Effector memory CD4-positive, alpha-beta T cell (primary cell): ENCODE measurements at regions not wholly inside any gene's neighbourhood (a gene's known extent, or its start where the extent isn't known, plus 50 kb on each side); places are given as distances from the start of the nearest gene placed in this dataset.
"Not testable (repeated sequence)": the region's sequence is repeated elsewhere in the genome, so short reads cannot be mapped to it uniquely, and the experiment has no call there.

Source experiments
- DNase-seq, 3 donors: peaks; one replicate each; pipeline ENCODE4 v3.0.0-alpha.2; 2020
- H3K27ac ChIP-seq: 2 replicates; pipeline ENCODE4 v1.7.0; 2013; ENCODE audit warnings: mild to moderate bottlenecking, low read length, moderate library complexity; ENCODE audit not compliant: insufficient read depth, poor library complexity, severe bottlenecking
- H3K27me3 ChIP-seq: replicated peaks from 2 replicates; pipeline ENCODE4 v1.7.0; 2013; ENCODE audit warnings: mild to moderate bottlenecking, low read length; ENCODE audit not compliant: insufficient read depth, control insufficient read depth, poor library complexity, severe bottlenecking
- H3K36me3 ChIP-seq: 2 replicates; pipeline ENCODE4 v1.7.0; 2013; ENCODE audit warnings: mild to moderate bottlenecking, low read length, moderate library complexity; ENCODE audit not compliant: control insufficient read depth, insufficient read depth
- H3K4me1 ChIP-seq: 2 replicates; pipeline ENCODE4 v1.7.0; 2013; ENCODE audit warnings: low read length, mild to moderate bottlenecking; ENCODE audit not compliant: control insufficient read depth, insufficient read depth, poor library complexity, severe bottlenecking
- H3K4me3 ChIP-seq: 2 replicates; pipeline ENCODE4 v1.7.0; 2013; ENCODE audit warnings: low read length, low read depth, mild to moderate bottlenecking; ENCODE audit not compliant: insufficient read depth, poor library complexity, severe bottlenecking
- H3K9me3 ChIP-seq: 2 replicates; pipeline ENCODE4 v1.7.0; 2013; ENCODE audit warnings: mild to moderate bottlenecking, low read length, moderate library complexity; ENCODE audit not compliant: control insufficient read depth

GRCh38 chr5:125253634-125254033 lies 507.2 kb upstream of the ZNF608 start:
- H3K27me3 ChIP-seq, H3K4me1 ChIP-seq: not testable (repeated sequence)

DNA sequence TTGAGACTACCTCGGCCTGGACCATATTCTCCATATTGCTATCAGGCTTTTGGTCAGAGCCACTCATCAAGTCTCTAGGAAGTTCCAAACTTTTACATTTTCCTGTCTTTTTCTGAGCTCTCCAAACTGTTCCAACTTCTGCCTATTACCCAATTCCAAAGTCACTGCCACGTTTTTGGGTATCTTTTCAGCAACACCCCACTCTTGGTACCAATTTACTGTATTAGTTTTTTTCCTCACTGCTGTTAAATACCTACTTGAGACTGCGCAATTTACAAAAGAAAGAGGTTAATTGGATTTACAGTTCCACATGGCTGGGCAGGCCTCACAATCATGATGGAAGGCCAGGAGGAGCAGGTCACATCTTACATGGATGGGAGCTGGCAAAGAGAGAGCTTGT lies 507.8 kb upstream of the ZNF608 start:
- H3K4me3 ChIP-seq: no peak overlapping the region
- no peaks in the 10 kb centered on the region for H3K27me3 ChIP-seq
- no peaks in the 10 kb centered on the region for H3K4me1 ChIP-seq
- H3K9me3 ChIP-seq: no peaks in the 10 kb centered on the region
- no peak overlapping the region for H3K27ac ChIP-seq
- no peaks in the 10 kb centered on the region for H3K36me3 ChIP-seq
- DNase-seq: no peak

More at GRCh38 chr5:125253634-125254033, 507.2 kb upstream of the ZNF608 start:
- not testable (repeated sequence) for H3K4me3 ChIP-seq, H3K27ac ChIP-seq, H3K36me3 ChIP-seq, H3K9me3 ChIP-seq, DNase-seq

DNA sequence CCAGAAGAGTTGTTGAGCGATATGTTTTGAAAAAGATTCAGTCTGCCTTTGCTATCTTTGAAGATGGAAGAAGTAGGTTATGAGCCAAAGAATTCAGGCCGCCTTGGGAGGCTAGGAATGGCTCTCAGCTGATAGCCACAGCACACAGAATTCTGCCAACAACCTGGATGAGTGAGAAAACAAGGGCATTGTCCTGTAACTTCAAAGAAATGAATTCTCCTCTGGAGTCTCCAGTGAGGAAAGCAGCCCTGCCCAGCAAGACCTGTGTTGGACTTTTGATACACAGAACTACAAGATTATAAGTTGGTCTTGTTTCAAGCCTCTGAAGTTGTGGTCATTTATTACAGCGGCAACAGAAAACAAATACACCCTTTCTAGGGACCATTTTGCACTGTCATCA lies 509.9 kb upstream of the ZNF608 start:
- DNase-seq: no peak
- H3K27ac ChIP-seq: no peak overlapping the region
- no peak overlapping the region for H3K4me3 ChIP-seq
- no peaks in the 10 kb centered on the region for H3K27me3 ChIP-seq
- H3K9me3 ChIP-seq: no peaks in the 10 kb centered on the region
- no peaks in the 10 kb centered on the region for H3K4me1 ChIP-seq
- H3K36me3 ChIP-seq: no peaks in the 10 kb centered on the region

DNA sequence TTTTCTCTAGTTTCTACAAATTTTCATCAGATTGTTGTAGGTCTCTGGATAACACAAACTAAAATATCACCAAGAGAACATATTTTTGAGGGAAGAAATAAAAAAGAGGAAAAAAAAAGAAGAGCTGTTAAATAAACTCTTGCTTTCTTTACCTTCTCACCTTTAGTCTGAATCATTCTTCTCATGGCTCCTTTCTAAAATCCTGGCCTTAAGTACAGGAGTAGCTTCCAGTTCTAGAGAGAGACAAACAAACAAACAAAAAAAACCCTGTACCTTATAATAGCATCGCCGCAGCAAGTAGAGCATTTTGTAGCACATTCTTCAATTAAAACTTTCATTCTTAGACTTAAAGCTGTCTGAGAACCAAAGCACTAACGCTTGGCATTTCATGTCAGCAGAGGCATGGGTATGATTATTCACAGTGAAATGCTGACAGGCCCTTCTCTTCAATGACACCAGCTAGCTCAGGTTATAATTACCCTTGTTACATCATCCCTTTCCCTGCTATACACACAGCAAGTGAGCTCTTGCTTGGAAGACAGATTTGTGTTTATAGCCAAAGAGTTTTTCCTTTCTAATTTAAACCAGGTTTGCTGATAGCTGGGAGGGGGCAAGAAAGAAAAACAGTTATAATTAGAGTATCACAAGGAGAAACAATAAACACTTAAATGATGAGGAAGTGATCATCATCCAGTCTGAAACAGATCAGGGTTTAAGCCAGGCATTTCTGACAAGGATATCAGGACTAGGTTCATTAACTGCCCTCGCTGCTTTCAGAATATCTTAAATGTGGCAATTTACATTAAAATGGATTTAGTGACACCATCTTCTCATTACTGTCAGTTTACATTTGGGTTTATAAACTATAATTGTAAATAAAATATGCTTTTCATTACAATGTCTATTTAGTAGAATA lies 510.9 kb upstream of the ZNF608 start:
- H3K27ac ChIP-seq: no peak overlapping the region
- H3K36me3 ChIP-seq: no peaks in the 10 kb centered on the region
- H3K27me3 ChIP-seq: no peaks in the 10 kb centered on the region
- no peaks in the 10 kb centered on the region for H3K4me1 ChIP-seq
- no peak overlapping the region for H3K4me3 ChIP-seq
- no peak for DNase-seq
- H3K9me3 ChIP-seq: no peaks in the 10 kb centered on the region

DNA sequence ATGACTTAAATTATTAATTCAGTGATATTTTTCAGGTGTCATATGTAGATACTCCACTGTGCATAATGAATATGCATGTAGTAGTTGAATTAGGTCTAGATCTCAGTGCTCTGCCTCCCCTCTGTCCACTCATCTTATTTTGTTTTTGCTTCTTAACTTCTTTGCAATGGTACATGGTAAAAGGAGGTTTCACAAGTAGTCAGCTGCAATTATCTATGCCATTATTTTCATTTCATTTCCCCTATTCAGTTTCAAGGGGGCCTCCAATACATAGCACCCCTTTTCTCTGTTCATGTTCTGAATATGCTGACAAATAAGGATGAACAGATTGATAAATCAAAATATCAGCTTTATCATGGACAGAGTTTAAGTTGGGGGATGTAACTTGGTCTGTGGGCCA lies 511.6 kb upstream of the ZNF608 start:
- H3K9me3 ChIP-seq: no peaks in the 10 kb centered on the region
- H3K27ac ChIP-seq: no peak overlapping the region
- DNase-seq: no peak
- H3K4me3 ChIP-seq: no peak overlapping the region
- no peaks in the 10 kb centered on the region for H3K27me3 ChIP-seq
- no peaks in the 10 kb centered on the region for H3K36me3 ChIP-seq
- no peaks in the 10 kb centered on the region for H3K4me1 ChIP-seq

GRCh38 chr5:125258615-125259014 lies 512.2 kb upstream of the ZNF608 start:
- H3K36me3 ChIP-seq: no peaks in the 10 kb centered on the region
- H3K27me3 ChIP-seq: no peaks in the 10 kb centered on the region
- H3K9me3 ChIP-seq: no peaks in the 10 kb centered on the region
- no peak overlapping the region for H3K4me3 ChIP-seq
- no peak for DNase-seq
- H3K27ac ChIP-seq: no peak overlapping the region
- no peaks in the 10 kb centered on the region for H3K4me1 ChIP-seq

DNA sequence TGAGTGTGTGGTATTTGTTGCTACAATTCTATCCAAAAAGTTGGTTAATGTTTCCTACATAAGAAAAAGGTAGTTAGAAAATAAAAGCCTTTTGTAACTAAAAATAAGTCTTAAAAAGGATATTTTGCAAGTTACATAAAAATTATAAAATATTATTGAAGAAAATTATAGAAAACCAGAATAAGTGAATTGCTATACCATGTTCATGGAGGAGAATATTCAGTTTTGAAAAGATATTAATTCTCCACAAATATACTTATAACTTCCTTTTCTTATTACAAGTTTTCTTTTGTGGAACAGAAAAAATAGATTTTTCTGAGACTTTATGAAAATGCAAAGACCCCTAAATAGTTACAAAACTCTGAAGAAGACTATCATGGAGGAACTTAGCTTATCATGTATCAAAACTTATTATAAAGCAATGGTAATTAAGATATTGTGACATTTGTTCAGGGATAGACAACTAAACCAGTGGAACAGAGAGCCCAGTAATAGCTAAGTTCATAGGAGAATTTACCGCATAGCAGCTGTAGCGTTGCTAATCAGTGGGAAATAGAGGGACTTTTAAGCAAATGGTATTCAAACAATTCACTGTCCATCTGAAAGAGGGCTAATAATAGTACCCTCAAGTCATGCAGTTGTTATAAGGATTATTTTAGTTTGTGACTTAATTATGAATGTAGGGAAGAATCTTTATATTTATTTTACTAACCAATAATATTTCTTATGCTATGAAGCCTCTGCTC lies 515.2 kb upstream of the ZNF608 start:
- Histone ChIP-seq H3K4me3 (no peak overlapping the region), H3K9me3 (no peaks in the 10 kb centered on the region), H3K4me1 (no peaks in the 10 kb centered on the region), H3K27ac (no peak overlapping the region), H3K27me3 (no peaks in the 10 kb centered on the region), H3K36me3 (no peaks in the 10 kb centered on the region)
- no peak for DNase-seq

DNA sequence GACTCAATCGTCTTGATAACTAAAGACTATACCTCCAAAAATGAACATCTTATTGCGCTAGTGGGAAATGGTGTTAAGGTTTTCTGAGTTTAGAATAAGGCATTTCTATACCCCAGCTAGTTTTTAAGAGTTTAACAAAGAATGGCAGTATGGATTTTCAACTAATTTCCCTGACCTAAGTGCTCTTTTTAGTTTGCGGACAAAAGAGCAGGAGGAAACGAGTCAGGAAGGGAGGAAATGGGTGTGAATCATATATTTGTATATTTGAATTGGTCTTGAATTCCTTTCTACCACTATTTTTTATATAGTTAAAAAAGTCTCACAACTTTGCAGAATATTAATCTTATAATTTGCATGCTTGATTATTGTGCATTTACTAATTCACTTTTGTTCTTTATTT lies 516.3 kb upstream of the ZNF608 start:
- Histone ChIP-seq H3K4me3 (no peak overlapping the region), H3K27me3 (no peaks in the 10 kb centered on the region), H3K4me1 (no peaks in the 10 kb centered on the region), H3K27ac (no peak overlapping the region), H3K9me3 (no peaks in the 10 kb centered on the region), H3K36me3 (no peaks in the 10 kb centered on the region)
- no peak for DNase-seq

GRCh38 chr5:125263356-125263755 lies 516.9 kb upstream of the ZNF608 start:
- Histone ChIP-seq H3K4me3 (no peak overlapping the region), H3K9me3 (no peaks in the 10 kb centered on the region), H3K27me3 (no peaks in the 10 kb centered on the region), H3K27ac (no peak overlapping the region), H3K36me3 (no peaks in the 10 kb centered on the region), H3K4me1 (no peaks in the 10 kb centered on the region)
- DNase-seq: no peak

DNA sequence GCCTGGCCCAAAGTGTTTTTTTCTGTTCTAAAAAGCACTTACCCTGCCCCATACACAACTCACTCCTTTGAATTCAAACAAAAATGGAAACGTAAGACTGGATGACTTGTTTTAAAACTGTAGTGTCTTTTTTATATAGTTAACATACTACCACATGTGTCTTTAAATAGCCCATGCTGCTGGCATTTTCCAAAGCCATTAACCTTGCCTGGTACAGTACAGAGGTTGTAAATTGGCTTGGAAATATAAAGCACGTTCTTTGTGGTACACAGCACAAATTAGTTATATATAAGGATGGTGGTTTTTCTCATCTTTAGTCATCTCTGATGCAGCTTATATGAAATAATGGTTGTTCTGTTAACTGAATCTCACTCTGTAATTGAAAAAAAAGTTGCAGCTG lies 519.7 kb upstream of the ZNF608 start:
- Histone ChIP-seq H3K4me3 (no peak overlapping the region), H3K4me1 (no peaks in the 10 kb centered on the region), H3K9me3 (no peaks in the 10 kb centered on the region), H3K27ac (no peak overlapping the region), H3K27me3 (no peaks in the 10 kb centered on the region), H3K36me3 (no peaks in the 10 kb centered on the region)
- no peak for DNase-seq
